ENCODE measurements at regions not wholly inside any gene's neighbourhood (a gene's known extent, or its start where the extent isn't known, plus 50 kb on each side); places are given as distances from the start of the nearest gene placed in this dataset.
"Not testable (repeated sequence)": the region's sequence is repeated elsewhere in the genome, so short reads cannot be mapped to it uniquely, and the experiment has no call there.

GRCh38 chr2:15758848-15759247 is 167.2 kb downstream of the DDX1 start:
- peaks cover 4% of the 10 kb centered on the region for H3K4me1 Mint-ChIP-seq (ENCODE audit: low read depth, unreplicated experiment)
- DNase-seq = no peak
- H3K36me3 Mint-ChIP-seq (ENCODE audit: unreplicated experiment) = peaks cover 22% of the 10 kb centered on the region
- H3K27me3 Mint-ChIP-seq (ENCODE audit: unreplicated experiment) = peaks cover 2% of the 10 kb centered on the region
- peaks cover 4% of the 10 kb centered on the region for H3K9me3 Mint-ChIP-seq (ENCODE audit: unreplicated experiment)
- TF ChIP-seq CTCF (IDR thresholded peaks at IDR 0.05; ENCODE audit: partially characterized antibody, unreplicated experiment) = no peak
- no peak overlapping the region for H3K27ac Mint-ChIP-seq (ENCODE audit: unreplicated experiment)
- no peak overlapping the region for H3K4me3 Mint-ChIP-seq (ENCODE audit: unreplicated experiment)

GRCh38 chr2:15759385-15759784 is 167.7 kb downstream of the DDX1 start:
- no peak for DNase-seq
- peaks cover 4% of the 10 kb centered on the region for H3K4me1 Mint-ChIP-seq (ENCODE audit: low read depth, unreplicated experiment)
- H3K27ac Mint-ChIP-seq (ENCODE audit: unreplicated experiment) = no peak overlapping the region
- H3K27me3 Mint-ChIP-seq (ENCODE audit: unreplicated experiment) = peaks cover 2% of the 10 kb centered on the region
- TF ChIP-seq CTCF (IDR thresholded peaks at IDR 0.05; ENCODE audit: partially characterized antibody, unreplicated experiment) = no peak
- no peak overlapping the region for H3K4me3 Mint-ChIP-seq (ENCODE audit: unreplicated experiment)
- H3K36me3 Mint-ChIP-seq (ENCODE audit: unreplicated experiment) = peaks cover 22% of the 10 kb centered on the region
- peaks cover 4% of the 10 kb centered on the region for H3K9me3 Mint-ChIP-seq (ENCODE audit: unreplicated experiment)

GRCh38 chr2:15759791-15760190 is 168.1 kb downstream of the DDX1 start:
- not testable (repeated sequence) for H3K27ac Mint-ChIP-seq (ENCODE audit: unreplicated experiment); H3K4me3 Mint-ChIP-seq (ENCODE audit: unreplicated experiment); H3K27me3 Mint-ChIP-seq (ENCODE audit: unreplicated experiment); DNase-seq; H3K9me3 Mint-ChIP-seq (ENCODE audit: unreplicated experiment); H3K4me1 Mint-ChIP-seq (ENCODE audit: low read depth, unreplicated experiment)
- peaks cover 21% of the 10 kb centered on the region for H3K36me3 Mint-ChIP-seq (ENCODE audit: unreplicated experiment)

- TF ChIP-seq CTCF (IDR thresholded peaks at IDR 0.05; ENCODE audit: partially characterized antibody, unreplicated experiment) = no peak
- no peak overlapping the region for H3K27ac Mint-ChIP-seq (ENCODE audit: unreplicated experiment)
- peaks cover 3% of the 10 kb centered on the region for H3K27me3 Mint-ChIP-seq (ENCODE audit: unreplicated experiment)
- peaks cover 15% of the 10 kb centered on the region for H3K36me3 Mint-ChIP-seq (ENCODE audit: unreplicated experiment)
- H3K4me3 Mint-ChIP-seq (ENCODE audit: unreplicated experiment) = no peak overlapping the region
- peaks cover 4% of the 10 kb centered on the region for H3K9me3 Mint-ChIP-seq (ENCODE audit: unreplicated experiment)
- peaks cover 4% of the 10 kb centered on the region for H3K4me1 Mint-ChIP-seq (ENCODE audit: low read depth, unreplicated experiment)
- no peak for DNase-seq
Measured at GRCh38 chr2:15760232-15760910, 168.7 kb downstream of the DDX1 start.

GRCh38 chr2:15761056-15761455 is 169.4 kb downstream of the DDX1 start:
- no peak overlapping the region for H3K27ac Mint-ChIP-seq (ENCODE audit: unreplicated experiment)
- peaks cover 3% of the 10 kb centered on the region for H3K27me3 Mint-ChIP-seq (ENCODE audit: unreplicated experiment)
- peaks cover 4% of the 10 kb centered on the region for H3K9me3 Mint-ChIP-seq (ENCODE audit: unreplicated experiment)
- no peak overlapping the region for H3K4me3 Mint-ChIP-seq (ENCODE audit: unreplicated experiment)
- H3K36me3 Mint-ChIP-seq (ENCODE audit: unreplicated experiment) = peaks cover 15% of the 10 kb centered on the region
- DNase-seq = no peak
- peaks cover 4% of the 10 kb centered on the region for H3K4me1 Mint-ChIP-seq (ENCODE audit: low read depth, unreplicated experiment)
- no peak for TF ChIP-seq CTCF (IDR thresholded peaks at IDR 0.05; ENCODE audit: partially characterized antibody, unreplicated experiment)
